DMS53 treated with DMSO at 0.1 percent for 48 hours (cell line): ENCODE measurements at regions not wholly inside any gene's neighbourhood (a gene's known extent, or its start where the extent isn't known, plus 50 kb on each side); places are given as distances from the start of the nearest gene placed in this dataset.
A peak's percentile ranks its signal among the peaks of the same experiment; 100 is the strongest.

Experiments
- DNase-seq: peaks from one replicate; lab custom pipeline; 2025; ENCODE audit not compliant: unreplicated experiment; lab: John Stamatoyannopoulos, UW

GRCh38 chr12:91610561-91610960, 427.9 kb upstream of the DCN start:
- no peak for DNase-seq

DNA sequence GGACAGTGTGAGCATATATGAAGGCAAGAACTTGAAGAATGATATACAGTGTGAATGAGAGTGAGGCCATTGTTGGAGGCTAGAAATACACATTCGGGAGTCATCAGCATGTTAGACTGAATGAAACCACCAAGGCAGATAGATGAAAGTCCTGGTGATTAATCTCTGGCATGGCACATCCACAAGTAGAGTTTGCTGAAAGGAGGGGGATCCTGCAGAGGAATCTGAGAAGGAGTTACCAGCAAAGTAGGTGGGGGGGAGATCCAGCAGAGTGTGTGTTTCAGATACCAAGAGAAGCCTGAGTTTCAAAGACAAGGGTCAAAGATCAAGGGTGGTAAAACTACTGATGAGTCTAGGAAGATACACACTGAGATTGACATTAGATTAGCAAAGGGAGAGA, 426.7 kb upstream of the DCN start:
- DNase-seq: no peak

- no peak for DNase-seq
Observed at GRCh38 chr12:91608542-91608941, 425.9 kb upstream of the DCN start.

GRCh38 chr12:91606662-91607377, 424.2 kb upstream of the DCN start:
- DNase-seq: no peak

GRCh38 chr12:91604897-91605296, 422.3 kb upstream of the DCN start:
- no peak for DNase-seq

DNA sequence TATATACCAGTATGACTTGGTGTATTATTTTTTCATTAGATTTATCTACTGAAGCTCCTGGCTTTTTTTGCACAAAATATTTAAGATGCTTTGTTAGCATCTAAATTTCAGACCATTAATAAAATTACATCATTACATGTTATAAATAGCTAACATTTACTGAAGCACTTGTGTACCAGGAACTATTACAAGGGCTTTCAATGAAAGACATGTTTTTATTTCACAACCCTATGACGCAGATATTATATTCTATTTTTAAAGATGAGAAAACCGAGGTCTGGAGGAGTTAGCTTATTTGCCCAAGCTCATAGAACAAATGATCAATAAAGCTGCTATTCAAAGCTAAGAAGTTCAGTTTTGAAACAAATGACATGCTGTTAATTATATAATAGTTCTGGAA, 420.4 kb upstream of the DCN start:
- no peak for DNase-seq

DNA sequence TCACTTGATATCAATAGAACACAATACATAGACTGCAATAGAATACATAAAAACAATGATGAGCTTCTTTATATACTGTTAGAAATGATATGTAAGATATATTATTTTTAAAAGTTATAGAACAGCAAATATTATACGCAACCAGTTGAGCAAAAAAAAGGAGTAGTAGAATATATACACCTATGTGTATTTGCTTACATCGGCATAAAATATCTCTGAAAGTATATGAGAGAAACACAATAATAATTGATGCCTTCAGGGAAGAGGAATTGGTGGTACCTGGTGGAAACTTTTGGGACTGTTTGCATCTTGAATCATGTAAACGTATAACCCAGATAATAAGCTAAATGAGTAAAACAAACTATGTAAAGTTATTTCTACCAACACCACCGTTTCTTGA, 418.4 kb upstream of the DCN start:
- no peak for DNase-seq

GRCh38 chr12:91594715-91595114, 412.1 kb upstream of the DCN start:
- DNase-seq: no peak

DNA sequence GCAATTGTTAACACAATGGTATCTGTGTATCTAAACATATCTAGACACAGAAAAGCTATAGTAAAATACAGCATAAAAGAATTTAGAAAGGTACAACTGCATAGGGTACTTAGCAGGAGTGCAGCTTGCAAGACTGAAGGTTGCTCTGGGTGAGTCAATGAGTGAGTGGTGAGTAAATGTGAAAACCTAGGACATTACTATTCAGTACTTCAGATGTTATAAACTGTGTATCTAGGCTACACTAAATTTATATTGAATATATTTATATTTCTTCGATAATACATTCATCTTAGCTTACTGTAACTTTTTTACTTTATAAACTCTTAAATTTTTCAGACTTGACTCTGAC, 409.0 kb upstream of the DCN start:
- no peak for DNase-seq

- DNase-seq: no peak
Observed at GRCh38 chr12:91590966-91591638, 408.5 kb upstream of the DCN start.

DNA sequence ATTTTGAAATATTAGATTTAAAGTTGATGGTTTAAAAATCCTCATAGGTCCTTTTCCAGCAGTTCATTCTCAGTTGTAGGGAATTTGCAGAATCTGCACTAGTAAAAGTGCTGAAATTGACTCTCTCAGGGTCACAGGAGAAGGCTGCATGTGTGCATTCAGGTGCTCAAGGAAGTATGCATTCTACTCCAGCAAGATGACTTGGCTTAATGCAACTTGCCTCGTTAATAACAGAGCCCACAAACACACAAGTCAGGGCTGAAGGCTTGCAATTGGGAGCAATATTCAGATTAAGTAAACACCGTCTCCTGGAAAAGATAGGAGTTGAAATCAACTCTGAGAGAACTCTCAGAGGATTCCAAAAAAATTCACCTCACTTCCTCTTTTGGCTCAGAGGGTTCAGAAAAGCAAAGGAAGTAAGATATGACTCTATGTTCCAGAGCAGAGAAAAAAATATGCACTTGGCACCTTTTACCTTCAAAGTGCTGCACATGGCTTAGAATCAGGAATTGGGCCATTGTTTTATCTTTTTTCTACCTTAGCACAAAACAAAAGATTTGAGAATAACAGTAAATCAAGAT, 406.3 kb upstream of the DCN start:
- no peak for DNase-seq

- DNase-seq: no peak
Observed at GRCh38 chr12:91586015-91586414, 403.4 kb upstream of the DCN start.

GRCh38 chr12:91582811-91583210, 400.2 kb upstream of the DCN start:
- no peak for DNase-seq

DNA sequence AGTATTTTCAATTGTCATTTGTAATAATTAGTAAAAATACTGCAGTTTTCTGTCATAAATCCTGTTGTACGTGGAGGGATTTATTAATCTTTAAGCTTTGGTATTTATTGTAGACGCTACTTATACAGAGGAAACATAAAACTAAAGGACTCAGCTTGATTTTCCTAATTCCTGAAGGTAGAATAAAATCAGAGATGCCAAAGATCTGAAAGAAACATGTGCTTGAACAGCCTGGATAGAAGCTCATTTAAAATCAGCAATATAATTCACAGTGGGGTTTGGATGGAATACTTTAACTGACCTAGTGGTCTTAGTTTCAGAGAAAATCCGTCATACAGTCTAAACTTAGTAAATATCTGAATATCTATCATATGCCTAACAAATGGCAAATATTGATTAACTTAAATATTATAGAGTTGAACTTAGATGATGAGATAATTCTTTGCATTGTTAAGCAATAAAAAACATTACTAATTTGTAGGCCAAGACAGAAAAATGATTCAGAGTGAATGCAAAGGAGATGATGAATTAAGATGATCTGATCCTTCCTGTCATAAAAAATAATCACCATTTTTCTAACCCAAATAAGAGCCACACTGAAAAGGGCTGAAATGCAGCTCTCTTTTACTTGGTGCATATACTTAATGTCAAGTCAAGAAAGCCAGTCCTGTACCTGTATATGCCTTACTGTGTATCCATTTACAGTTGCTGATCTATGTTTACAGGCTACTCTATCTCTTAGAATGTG, 397.1 kb upstream of the DCN start:
- DNase-seq: no peak

GRCh38 chr12:91577586-91578539, 395.2 kb upstream of the DCN start:
- DNase-seq: peak; percentile 50

GRCh38 chr12:91576432-91576831, 393.8 kb upstream of the DCN start:
- no peak for DNase-seq

DNA sequence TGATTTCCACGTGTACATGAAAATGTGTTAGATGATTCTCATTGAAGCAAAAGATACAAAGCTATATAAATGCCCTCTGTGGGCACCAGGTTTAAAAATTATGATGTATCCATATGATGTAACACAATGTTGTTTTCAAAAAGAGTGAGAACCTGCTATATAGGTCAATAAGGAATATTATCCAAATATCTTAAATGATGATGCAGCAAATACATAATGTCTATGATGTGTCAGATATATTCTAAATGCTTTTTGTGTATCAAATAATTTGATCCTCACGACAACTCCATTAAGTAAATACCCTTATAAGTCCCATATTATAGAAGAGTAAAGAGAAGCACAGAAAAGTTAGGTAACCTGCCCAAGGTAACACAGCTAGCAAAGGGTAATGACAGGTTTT, 393.0 kb upstream of the DCN start:
- no peak for DNase-seq

- DNase-seq: no peak
Observed at GRCh38 chr12:91574975-91575374, 392.4 kb upstream of the DCN start.

DNA sequence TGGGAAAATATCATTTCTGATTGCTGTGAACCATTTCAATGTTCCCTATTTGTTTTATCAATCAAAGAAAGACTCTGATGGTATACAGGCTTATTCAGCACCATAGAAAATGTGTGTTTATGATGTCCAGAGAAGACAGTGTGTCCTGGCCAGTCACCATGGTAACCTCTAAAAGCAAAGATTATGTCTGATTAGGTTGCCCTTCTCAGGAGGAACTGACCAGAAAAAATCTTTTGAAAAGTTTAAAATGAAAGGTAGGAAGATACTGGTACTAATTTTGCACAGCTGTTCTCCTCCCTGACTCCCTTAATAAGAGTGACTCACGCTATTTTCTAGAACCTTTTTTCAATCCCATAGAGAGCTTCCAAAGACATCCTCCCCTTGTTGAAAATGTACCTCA, 391.8 kb upstream of the DCN start:
- no peak for DNase-seq

DNA sequence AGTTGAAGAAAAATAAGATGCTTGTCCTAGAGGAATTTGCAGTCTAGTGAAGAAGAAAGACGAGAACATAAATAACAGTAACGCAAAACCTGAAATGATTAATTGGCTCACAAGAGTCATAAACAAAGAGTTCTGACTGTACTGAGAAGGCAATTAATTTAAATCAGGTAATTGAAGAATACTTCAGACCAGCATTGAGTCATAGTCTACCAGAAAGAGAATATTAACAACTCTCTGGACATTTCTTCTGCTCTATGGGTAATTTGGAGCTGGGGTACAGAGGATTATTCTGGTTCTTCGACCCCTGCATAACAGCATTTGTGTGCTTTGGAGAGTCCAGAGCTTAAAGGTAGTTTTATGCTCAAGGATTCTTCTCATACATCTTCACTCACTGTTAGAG, 390.3 kb upstream of the DCN start:
- no peak for DNase-seq

DNA sequence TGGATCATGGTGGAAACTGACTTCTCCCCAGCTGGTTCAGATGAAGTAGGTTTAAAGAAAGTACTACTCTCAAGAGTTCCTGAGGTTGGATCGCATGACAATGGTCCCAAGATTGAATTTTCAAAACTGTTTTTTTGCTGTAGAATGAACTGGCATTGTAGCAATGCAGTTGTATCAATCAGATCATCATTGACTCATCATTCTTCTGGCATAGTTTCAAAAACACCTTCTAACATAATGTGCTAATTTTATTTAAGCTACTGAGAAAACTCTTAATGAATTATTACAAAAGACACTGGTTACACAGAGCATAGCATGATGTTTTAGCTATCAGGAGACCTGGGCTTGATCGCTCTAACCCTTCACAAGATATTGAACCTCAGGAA, 384.5 kb upstream of the DCN start:
- no peak for DNase-seq
